Pons (tissue), 1 donor: ENCODE measurements at regions not wholly inside any gene's neighbourhood (a gene's known extent, or its start where the extent isn't known, plus 50 kb on each side); places are given as distances from the start of the nearest gene placed in this dataset.
A peak's percentile ranks its signal among the peaks of the same experiment; 100 is the strongest.

Source experiments
- DNase-seq: peaks from one replicate; pipeline ENCODE4 v3.0.0-alpha.2; 2016; ENCODE audit warnings: low spot score

DNA sequence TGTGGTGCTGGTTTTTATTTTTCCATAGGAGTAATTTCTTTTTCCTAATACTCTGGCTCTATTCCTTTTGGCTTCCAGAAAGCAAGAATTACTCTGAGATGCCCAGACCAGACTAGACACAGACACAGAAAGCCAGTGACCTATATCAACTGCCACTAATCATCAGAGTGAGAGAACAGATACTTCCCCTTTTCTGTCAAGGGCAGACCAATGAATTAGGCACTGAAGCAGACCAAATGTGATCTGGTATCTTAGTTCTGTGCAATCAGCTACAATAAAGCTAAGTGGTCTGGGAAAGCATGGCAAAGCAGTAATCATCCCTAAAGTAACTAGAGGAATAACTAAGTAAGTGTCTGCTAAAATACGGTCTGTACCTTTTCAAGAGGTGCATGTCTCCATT is 239.1 kb downstream of the ELAVL2 start:
- peak; percentile 32 for DNase-seq

DNA sequence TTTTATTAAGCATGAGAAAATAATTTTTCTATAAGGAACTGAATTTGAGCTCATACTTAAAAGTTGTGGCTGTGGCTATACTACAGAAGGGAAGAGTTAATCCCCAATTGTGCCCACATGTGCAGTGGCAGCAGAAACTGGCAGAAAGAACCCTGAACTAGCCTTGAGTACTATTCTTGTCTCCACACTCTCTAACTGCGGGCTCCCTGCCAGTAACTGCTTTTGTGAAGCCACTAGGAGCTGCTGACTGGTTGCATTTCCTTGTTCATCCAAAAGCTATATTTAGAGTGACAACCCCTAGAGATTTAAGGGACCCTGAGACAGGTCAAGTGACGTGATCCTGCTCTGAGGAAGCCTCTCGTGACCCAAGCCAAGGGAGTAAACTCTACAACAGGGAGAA is 238.6 kb downstream of the ELAVL2 start:
- DNase-seq: peak; percentile 81

DNA sequence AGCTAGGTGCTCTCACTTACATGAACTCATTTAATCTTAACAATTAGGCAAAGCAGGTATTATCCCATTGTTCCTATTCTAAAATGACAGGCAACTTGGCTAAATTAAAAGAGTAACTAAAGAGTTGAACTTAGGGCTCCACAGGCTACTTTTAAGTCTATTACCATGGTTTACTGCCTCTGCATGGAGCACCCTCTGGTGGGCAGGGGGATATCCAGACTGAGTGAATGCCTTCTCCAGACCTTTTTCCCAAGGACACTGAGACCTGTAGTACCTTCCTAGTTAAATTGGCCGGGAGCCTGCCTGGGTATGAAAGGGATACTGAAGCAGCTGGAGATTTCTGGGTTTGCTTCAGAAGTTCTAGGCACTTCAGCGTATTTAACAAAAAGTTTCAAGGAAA is 238.1 kb downstream of the ELAVL2 start:
- DNase-seq: no peak

DNA sequence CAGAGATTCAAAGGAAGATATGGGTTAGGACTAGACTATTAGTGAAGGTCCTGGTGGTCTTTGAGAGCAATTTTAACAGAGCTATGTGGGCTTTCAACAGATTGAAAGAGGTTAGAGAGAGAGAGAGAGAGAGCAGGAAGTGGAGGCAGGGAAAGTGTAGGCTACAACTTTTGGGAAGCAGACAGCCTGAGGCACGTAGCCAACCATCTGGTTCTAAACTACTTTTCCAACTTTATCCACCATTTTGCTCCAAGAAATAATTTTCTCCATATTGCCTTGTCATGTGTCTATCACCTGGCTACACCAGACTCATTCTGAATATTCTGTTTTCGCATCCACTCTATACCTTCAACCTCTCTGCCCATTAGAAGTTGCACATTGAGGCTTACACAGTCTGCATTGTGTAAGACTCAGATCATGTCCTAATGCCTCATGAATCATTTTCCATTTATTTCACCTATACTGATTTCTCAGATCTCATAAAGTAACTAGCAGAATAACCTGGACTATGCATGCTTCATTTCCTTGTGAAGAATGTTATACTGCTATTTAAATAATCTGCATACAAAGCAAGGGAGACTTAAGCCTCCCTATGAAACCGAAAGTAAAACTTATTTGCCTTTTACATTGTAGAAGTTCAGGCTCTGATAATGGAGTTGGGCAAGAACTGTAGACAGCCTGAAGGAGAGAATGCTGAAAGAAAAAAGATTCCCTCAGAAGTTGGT is 235.6 kb downstream of the ELAVL2 start:
- no peak for DNase-seq

DNA sequence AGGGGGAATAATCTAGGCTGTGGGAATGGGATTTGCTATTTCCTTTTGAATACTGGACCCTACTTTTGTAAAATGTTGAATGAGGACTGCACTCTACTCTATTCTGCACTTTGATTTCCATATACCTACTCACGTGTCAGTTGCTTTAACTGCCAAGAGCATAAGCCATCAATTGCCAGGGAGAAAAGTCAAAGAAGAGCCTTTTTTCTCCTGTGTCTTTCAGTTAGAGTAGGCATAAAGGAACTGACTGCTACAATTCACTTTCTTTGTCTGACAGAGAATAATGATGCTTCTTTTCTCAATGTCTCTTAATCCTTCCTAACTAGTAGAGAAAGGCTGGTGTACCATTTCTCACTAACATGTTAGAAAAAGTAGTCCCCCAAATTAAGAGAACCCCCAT is 231.6 kb downstream of the ELAVL2 start:
- no peak for DNase-seq

DNA sequence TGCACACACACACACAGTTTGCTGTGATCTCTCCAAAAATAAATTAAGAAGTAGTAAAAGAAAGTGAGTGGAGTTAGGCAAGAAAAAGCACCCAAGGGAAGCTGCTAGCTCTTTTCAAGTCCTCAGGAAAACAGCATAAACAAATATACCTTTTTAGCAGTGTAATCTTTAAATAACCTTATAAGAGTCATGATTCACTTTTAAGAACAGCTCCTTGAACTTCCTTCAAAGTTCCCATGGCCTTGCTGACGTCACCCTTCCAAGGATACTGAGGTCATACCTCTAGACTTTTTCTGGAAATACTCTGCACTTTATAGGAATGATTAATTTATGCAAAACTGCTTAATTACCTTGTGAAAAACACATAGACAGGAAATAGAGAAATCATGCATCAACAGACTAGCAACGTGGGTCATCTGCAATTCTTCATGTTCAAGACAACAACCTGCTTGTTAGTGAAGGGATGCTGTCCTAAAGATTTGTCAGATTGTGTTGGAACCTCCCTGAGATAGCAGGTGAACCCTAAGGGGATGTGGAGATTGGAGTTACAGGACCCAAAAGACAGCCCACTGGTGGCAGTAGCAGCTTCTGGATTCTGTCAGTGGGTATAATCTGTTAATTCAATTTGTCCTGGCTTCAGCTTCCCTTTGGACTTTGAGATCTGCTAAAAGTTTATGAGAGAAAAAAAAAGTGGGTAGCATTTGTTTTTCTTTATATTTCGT is 229.0 kb downstream of the ELAVL2 start:
- no peak for DNase-seq

DNA sequence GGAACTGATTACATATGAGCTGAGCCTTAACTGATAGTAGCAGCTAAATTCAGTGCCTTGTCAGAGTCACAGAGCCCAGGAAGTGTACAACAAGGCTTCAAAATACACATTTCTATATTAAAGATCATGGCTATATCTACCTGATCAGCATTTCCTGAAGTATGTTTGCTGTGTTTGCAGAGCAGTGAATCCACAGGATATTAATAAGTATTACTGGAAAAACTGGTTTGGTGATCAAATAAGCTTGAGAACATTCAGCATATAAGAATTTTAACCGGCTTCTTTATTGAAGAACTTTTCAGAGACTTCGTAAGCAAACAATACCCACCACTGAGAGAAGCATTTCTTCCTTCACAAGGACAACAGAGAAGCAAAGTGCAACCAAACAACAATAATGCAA is 227.0 kb downstream of the ELAVL2 start:
- DNase-seq: no peak

DNA sequence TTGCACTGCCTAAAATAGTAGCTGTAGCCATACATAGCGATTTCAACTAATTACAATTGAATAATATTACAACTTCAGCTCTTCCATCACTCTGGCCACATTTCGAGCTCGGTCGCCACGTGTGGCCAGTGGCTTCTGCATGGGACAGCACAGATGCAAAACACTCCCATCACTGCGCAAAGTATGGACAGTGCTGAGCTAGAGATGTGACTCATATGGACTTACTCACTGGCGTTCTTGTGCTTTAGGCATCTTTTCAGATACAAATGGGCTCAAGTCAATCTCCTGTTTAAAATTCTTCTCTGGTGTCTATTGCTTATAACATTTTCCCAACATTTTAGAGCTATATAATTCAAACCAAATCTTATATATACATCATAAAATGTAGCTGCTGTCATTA is 222.7 kb downstream of the ELAVL2 start:
- no peak for DNase-seq

DNA sequence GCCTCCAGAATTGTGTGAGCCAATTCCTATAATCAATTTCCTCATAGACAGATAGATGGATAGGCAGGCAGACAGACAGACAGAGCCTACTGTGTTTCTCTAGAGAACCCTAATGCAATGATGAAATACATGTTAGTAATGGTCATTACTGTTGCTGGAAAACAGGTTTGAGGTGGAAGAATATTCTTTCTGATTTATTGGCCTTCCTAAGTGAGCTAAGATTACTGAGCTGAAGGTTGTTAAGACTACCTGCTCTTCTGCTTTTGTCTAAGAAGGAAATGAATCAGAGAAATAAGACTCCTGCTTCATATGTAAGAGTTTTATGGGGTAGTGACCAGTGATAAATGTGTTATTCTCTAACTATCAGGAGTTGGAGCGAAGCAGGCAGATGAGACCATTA is 219.9 kb downstream of the ELAVL2 start:
- no peak for DNase-seq

DNA sequence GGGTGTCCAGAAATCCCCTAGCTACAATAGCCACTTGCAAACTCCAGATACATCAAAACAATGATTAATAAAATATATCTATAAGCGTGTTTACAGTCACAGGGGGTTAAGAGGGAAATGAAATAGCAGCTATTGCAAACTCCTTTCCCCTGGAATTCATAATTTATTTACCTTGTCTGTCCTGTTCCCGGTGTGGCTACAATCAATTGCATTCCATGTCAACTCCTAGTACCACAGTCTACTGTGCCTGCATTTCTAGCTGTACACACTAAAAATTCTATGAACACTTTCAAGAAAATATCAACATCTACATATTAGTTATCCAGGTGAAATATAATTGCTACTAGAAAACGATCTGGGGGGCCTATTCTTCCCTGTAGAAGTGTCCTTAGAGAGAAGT is 217.6 kb downstream of the ELAVL2 start:
- no peak for DNase-seq

DNA sequence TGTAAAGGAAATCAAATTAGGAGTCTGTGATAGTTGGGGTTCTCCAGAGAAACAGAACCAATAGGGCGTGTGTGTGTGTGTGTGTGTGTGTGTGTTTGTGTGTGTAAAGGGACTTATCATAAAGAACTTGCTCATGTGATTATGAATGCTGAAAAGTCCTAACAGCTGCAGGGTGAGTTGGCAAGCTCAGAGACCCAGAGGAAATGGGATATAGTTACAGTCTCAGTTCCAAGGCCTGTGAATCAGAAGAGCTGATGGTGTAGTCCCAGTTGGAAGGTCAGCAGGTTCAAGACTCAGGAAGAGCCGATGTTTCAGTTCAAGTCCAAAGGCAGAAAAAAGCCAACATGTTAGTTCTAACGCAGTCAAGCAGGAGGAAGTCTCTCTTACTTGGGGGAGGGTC is 214.2 kb downstream of the ELAVL2 start:
- no peak for DNase-seq

DNA sequence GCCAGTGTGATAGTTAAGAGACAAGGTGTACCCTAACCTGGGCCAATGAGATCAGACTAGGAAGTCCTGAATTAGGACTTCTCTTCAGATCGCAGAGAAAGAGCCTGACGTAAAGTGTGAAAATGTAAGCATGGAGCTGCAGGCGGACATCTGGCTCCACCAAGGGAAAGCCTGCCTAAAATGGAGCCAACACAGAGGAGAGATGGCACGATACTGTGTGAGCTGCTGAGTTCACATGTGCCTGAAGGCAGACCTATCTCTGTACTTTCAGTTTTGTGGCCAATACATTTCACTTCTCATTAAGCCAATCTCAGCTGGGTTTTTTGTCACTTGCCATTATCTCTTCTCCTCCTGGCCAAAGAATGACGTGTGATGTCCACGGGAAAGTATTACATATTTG is 210.5 kb downstream of the ELAVL2 start:
- DNase-seq: no peak

DNA sequence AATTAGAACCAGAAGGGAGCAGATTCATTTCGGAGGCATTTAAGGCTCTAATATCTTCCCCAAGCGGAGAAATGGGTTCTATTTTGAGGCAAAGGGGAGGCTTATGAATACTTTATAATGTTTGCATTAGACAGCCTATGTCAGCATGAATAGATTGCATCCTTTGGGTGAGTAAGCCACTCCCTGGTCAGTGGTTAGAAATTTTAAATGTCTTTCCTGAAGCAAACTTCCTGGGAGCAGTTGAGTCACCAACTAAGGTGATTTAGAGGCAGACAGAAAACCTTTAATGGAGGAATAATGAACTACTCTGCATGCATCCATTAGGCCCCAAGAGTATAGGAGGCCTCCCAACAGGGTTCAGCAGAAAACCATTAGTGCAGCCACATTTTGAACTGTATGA is 204.9 kb downstream of the ELAVL2 start:
- no peak for DNase-seq

DNA sequence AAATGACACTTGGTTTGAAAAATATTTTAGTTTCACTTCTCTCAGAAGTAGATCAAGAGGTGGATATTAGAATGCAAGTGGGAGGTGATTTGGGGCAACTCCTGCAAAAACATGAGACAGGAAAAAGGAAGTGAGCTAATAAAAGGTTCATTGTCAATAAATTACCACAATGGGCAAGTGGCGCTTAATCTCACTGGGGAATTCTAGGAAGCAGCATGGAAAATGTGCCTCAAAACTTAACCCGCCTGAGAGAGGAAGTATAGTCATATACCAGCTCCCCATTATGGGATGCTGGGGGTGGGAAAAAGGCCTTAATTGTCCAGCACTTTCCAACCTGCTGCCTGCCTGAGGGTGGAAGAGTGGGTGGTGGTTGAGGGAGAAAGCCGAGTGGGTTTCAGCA is 204.1 kb downstream of the ELAVL2 start:
- DNase-seq: no peak

DNA sequence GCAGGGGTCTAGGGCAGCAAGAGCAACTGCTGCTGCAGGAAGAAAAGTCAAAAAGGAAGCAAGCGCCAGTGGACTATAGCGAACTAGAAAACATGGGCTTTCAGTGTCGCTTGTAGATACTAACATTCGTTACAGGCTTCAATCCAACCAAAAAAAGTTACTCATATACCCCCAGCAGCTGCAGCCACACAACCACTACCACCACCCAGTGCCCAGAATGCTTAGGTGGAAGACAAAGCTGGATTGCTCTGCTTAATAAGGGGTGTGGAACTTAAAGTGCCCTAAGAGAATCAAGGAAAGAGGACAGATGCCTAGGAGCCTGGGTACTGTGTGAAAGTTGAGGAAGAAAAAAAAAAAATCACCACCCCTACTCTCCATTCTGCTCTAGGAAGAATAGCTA is 203.6 kb downstream of the ELAVL2 start:
- no peak for DNase-seq

DNA sequence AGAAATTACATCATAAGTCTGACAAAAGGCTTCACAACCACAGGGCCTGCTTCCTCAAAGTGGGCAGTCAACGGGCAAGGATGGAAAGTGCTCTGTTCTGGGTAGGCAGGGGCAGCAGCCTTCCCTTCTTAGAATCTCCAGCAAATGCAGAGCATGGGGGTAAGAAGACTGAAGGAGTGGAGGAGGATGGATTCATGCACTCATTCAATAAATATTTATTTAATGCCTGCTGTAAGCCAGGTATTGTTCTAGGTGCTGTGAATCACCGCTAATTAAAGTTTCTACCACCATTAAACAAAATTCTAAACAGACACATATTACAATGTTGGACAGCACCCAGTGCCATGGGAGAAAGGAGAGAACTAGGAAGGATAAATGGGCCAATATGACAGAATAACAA is 195.6 kb downstream of the ELAVL2 start:
- no peak for DNase-seq

DNA sequence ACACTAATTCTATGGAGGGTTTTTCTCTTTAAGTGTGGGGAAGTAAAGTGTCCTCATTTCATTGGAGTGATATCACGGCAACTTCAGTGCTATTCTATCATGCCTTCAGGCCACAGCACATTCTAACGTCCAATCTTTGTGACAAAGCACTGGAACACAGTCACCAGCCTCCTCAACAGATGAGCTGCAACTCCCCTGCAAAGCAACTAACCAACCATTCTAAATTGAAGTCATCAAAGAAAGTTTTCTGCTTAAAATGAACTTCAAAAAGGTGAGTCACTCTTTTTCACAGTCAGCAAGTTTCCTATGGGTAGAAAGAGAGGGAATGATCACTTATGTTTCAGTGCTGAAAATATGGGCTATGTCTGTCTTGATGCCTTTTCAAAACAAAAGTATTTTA is 190.8 kb downstream of the ELAVL2 start:
- no peak for DNase-seq

DNA sequence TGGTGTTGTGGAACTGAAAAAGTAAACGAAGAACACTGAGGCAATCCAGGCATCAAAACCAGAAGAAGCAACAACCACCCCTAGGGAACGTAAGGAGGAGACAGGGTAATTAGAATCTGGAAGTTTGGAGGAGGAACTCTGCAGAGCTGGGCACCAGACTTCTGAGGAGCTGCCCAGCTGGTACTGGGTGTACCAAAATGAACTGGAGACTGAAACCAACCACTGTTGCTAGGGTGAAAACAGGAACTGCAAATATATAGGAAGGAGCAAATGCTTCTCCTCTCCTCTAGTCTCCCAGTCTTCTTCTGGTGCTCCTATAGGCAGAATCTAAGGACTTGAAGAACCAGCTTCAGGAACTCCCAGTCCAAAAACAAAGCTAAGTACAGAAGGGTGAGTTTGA is 189.8 kb downstream of the ELAVL2 start:
- DNase-seq: no peak

DNA sequence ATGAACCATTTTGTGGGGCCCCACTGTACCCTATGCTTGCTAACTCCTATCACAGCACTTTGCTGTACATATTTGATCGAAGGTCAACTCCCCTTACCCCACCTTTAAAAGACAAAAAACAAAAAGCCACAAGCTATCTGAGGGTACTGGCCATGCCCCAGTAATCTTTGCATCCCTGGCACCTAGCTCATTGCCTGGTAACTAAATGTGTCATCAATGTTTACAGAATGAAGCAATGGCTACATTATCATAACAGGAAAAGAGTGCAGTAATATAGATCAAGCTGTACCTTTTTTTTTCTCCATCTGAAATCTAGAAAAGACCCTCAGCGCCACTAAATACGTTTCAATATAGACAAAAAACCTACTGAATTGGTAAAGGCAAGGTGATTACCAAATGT is 188.0 kb downstream of the ELAVL2 start:
- no peak for DNase-seq

DNA sequence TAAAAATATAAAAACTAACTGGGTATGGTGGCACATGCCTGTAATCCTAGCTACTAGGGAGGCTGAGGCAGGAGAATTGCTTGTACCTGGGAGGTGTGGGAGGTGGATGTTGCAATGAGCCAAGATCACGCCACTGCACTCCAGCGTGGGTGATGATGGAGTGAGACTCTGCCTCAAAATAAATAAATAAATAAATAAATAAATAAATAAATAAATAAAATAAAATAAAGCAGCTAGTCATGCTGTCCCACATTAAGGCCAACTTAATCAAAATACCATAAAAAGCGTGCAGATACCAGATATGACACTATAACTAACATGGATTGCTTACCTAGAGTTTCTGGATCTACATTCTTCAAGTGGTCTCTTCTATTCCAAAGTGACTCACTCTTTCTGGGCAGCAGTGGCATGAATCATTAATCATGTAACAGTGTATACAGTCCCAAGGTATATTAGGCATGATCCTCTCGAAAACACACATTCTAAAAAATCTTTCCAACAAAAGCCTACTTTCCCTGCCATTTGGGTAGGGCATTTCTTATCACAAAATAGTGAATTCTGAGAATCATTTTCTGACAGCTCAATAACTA is 187.1 kb downstream of the ELAVL2 start:
- DNase-seq: no peak
